ENCODE measurements at regions not wholly inside any gene's neighbourhood (a gene's known extent, or its start where the extent isn't known, plus 50 kb on each side); places are given as distances from the start of the nearest gene placed in this dataset.
"Not testable (repeated sequence)": the region's sequence is repeated elsewhere in the genome, so short reads cannot be mapped to it uniquely, and the experiment has no call there.

GRCh38 chr4:169914866-169915265 is 111.3 kb downstream of the MFAP3L start:
- Histone ChIP-seq H3K4me1 (ENCODE audit: insufficient read depth, low read length) (peaks cover 3% of the 10 kb centered on the region; the same call in 1 of the 2 replicates), H3K4me3 (ENCODE audit: low read length) (no peak overlapping the region), H3K36me3 (ENCODE audit: insufficient read depth, low read depth, low read length) (no peaks in the 10 kb centered on the region), H3K27ac (ENCODE audit: low read length) (no peak overlapping the region), H3K27me3 (ENCODE audit: insufficient read depth, low read length) (no peaks in the 10 kb centered on the region), H3K9ac (ENCODE audit: low read depth, low read length) (no peak overlapping the region), H3K9me3 (ENCODE audit: insufficient read depth, low read depth, low read length) (peaks cover 23% of the 10 kb centered on the region)

DNA sequence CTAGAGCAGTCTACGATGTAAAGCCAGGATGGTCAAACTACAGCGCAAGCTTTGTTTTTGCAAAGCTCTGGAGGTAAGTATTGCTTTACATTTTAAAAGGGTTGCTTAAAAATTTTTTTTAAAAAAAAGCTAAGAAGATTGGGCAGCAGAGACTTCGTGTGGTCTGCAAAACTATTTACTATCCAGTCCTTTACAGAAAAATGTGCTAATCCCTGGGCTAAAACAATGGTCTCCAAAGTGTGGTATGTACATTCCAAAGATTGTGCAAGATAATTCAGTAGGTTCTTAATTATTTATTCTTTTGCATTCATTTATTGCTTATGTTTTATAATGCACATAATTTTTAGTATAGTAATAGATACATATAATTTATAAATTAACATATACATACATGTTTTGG is 113.2 kb downstream of the MFAP3L start:
- Histone ChIP-seq H3K9me3 (ENCODE audit: insufficient read depth, low read depth, low read length) (peaks cover 23% of the 10 kb centered on the region), H3K4me3 (ENCODE audit: low read length) (no peak overlapping the region), H3K36me3 (ENCODE audit: insufficient read depth, low read depth, low read length) (no peaks in the 10 kb centered on the region), H3K4me1 (ENCODE audit: insufficient read depth, low read length) (no peaks in the 10 kb centered on the region), H3K9ac (ENCODE audit: low read depth, low read length) (no peak overlapping the region), H3K27me3 (ENCODE audit: insufficient read depth, low read length) (no peaks in the 10 kb centered on the region), H3K27ac (ENCODE audit: low read length) (no peak overlapping the region)

DNA sequence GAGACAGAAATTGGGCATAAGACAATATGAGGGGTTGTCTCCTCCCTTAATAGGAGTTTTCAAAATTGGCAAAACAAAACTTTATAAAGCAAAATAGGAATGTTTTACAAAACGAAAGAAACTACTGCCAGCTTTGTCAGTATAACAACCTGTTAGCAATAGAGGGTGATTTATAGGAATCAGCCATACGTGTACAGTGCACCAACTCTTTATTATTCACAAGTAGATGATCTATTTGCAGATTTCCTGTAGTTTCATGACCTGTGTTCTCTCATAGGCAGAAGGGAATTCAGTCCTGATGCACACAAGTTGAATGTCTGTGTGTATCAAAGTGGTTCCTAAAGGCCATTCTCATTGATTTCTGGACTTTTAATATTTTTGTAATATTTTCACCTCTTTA is 116.3 kb downstream of the MFAP3L start:
- Histone ChIP-seq H3K9ac (ENCODE audit: low read depth, low read length) (no peak overlapping the region), H3K4me3 (ENCODE audit: low read length) (no peak overlapping the region), H3K4me1 (ENCODE audit: insufficient read depth, low read length) (no peaks in the 10 kb centered on the region), H3K27ac (ENCODE audit: low read length) (no peak overlapping the region), H3K36me3 (ENCODE audit: insufficient read depth, low read depth, low read length) (no peaks in the 10 kb centered on the region), H3K9me3 (ENCODE audit: insufficient read depth, low read depth, low read length) (peaks cover 8% of the 10 kb centered on the region; the same call in 1 of the 2 replicates), H3K27me3 (ENCODE audit: insufficient read depth, low read length) (no peaks in the 10 kb centered on the region)

- Histone ChIP-seq H3K9me3 (ENCODE audit: insufficient read depth, low read depth, low read length) (peaks cover 4% of the 10 kb centered on the region; the same call in 1 of the 2 replicates), H3K27ac (ENCODE audit: low read length) (no peak overlapping the region), H3K9ac (ENCODE audit: low read depth, low read length) (no peak overlapping the region), H3K36me3 (ENCODE audit: insufficient read depth, low read depth, low read length) (no peaks in the 10 kb centered on the region), H3K27me3 (ENCODE audit: insufficient read depth, low read length) (no peaks in the 10 kb centered on the region), H3K4me3 (ENCODE audit: low read length) (no peak overlapping the region), H3K4me1 (ENCODE audit: insufficient read depth, low read length) (no peaks in the 10 kb centered on the region)
Observed at GRCh38 chr4:169909479-169909878, 116.7 kb downstream of the MFAP3L start.

GRCh38 chr4:169907705-169908104 is 118.5 kb downstream of the MFAP3L start:
- H3K27ac ChIP-seq (ENCODE audit: low read length): no peak overlapping the region
- H3K9me3 ChIP-seq (ENCODE audit: insufficient read depth, low read depth, low read length): no peaks in the 10 kb centered on the region
- no peaks in the 10 kb centered on the region for H3K27me3 ChIP-seq (ENCODE audit: insufficient read depth, low read length)
- H3K4me3 ChIP-seq (ENCODE audit: low read length): no peak overlapping the region
- H3K9ac ChIP-seq (ENCODE audit: low read depth, low read length): no peak overlapping the region
- H3K4me1 ChIP-seq (ENCODE audit: insufficient read depth, low read length): no peaks in the 10 kb centered on the region
- no peaks in the 10 kb centered on the region for H3K36me3 ChIP-seq (ENCODE audit: insufficient read depth, low read depth, low read length)

- no peaks in the 10 kb centered on the region for H3K4me1 ChIP-seq (ENCODE audit: insufficient read depth, low read length)
- H3K4me3 ChIP-seq (ENCODE audit: low read length): no peak overlapping the region
- H3K36me3 ChIP-seq (ENCODE audit: insufficient read depth, low read depth, low read length): no peaks in the 10 kb centered on the region
- no peaks in the 10 kb centered on the region for H3K27me3 ChIP-seq (ENCODE audit: insufficient read depth, low read length)
- H3K9me3 ChIP-seq (ENCODE audit: insufficient read depth, low read depth, low read length): no peaks in the 10 kb centered on the region
- no peak overlapping the region for H3K9ac ChIP-seq (ENCODE audit: low read depth, low read length)
- H3K27ac ChIP-seq (ENCODE audit: low read length): no peak overlapping the region
Observed at GRCh38 chr4:169906821-169907220, 119.4 kb downstream of the MFAP3L start.

DNA sequence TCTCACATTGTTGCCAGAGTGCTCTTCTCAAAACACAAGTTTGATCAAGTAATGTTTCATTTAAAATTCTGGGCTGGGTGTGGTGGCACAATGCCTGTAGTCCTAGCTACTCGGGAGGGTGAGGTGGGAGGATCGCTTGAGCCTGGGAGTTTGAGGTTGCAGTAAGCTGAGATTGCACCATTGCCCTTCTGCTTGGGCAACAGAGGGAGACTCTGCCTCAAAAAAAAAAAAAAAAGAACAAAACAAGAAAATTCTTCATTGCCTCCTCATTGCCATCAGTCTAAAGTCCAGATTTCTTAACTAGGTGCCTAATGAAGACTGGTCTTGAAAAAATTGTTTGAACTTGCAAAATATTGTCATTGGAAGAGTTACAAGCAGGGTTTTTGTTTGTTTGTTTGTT is 120.1 kb downstream of the MFAP3L start:
- H3K27ac ChIP-seq (ENCODE audit: low read length): no peak overlapping the region
- H3K9ac ChIP-seq (ENCODE audit: low read depth, low read length): no peak overlapping the region
- no peaks in the 10 kb centered on the region for H3K9me3 ChIP-seq (ENCODE audit: insufficient read depth, low read depth, low read length)
- no peaks in the 10 kb centered on the region for H3K27me3 ChIP-seq (ENCODE audit: insufficient read depth, low read length)
- no peaks in the 10 kb centered on the region for H3K4me1 ChIP-seq (ENCODE audit: insufficient read depth, low read length)
- no peaks in the 10 kb centered on the region for H3K36me3 ChIP-seq (ENCODE audit: insufficient read depth, low read depth, low read length)
- no peak overlapping the region for H3K4me3 ChIP-seq (ENCODE audit: low read length)

DNA sequence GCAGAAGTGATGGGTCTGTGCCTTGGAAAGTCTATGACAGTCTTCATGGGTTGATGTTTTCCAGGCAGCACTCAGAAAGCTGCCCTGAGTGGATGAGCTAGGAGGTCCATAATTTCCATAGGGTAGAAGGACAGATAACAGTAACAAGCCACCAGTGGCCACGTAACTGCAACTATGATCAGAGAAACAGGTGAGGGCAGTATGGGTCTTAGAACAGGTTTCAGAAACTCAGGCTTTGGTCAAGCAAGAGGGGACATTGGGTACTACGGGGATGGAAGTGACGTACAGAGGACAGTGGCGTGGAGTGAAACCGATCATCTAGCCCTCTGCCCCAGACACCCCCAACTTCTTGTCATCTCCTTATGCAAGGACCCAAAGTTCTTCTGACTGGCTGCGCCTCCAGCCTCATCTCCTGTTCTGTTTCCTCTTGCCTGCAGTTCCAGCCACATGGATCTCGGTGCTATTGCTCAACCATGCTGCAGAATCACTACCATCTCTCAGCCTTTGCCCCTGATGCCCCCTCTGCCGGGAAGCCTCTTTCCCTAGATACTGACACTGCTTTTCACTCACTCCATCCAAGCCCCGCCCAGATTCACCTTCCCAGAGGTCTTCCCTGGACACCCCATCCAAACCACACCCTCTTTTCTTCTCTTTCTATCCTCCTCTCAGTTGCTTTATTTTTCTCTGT is 123.4 kb downstream of the MFAP3L start:
- Histone ChIP-seq H3K9me3 (ENCODE audit: insufficient read depth, low read depth, low read length) (no peaks in the 10 kb centered on the region), H3K36me3 (ENCODE audit: insufficient read depth, low read depth, low read length) (no peaks in the 10 kb centered on the region), H3K4me1 (ENCODE audit: insufficient read depth, low read length) (no peaks in the 10 kb centered on the region), H3K9ac (ENCODE audit: low read depth, low read length) (no peak overlapping the region), H3K27ac (ENCODE audit: low read length) (no peak overlapping the region), H3K27me3 (ENCODE audit: insufficient read depth, low read length) (no peaks in the 10 kb centered on the region), H3K4me3 (ENCODE audit: low read length) (no peak overlapping the region)

- Histone ChIP-seq H3K9ac (ENCODE audit: low read depth, low read length) (no peak overlapping the region), H3K4me1 (ENCODE audit: insufficient read depth, low read length) (no peaks in the 10 kb centered on the region), H3K4me3 (ENCODE audit: low read length) (no peak overlapping the region), H3K27ac (ENCODE audit: low read length) (no peak overlapping the region), H3K36me3 (ENCODE audit: insufficient read depth, low read depth, low read length) (no peaks in the 10 kb centered on the region), H3K27me3 (ENCODE audit: insufficient read depth, low read length) (no peaks in the 10 kb centered on the region), H3K9me3 (ENCODE audit: insufficient read depth, low read depth, low read length) (no peaks in the 10 kb centered on the region)
Observed at GRCh38 chr4:169900241-169900845, 125.9 kb downstream of the MFAP3L start.

- no peak overlapping the region for H3K27ac ChIP-seq (ENCODE audit: low read length)
- H3K4me3 ChIP-seq (ENCODE audit: low read length): no peak overlapping the region
- H3K36me3 ChIP-seq (ENCODE audit: insufficient read depth, low read depth, low read length): no peaks in the 10 kb centered on the region
- H3K9me3 ChIP-seq (ENCODE audit: insufficient read depth, low read depth, low read length): no peaks in the 10 kb centered on the region
- no peaks in the 10 kb centered on the region for H3K27me3 ChIP-seq (ENCODE audit: insufficient read depth, low read length)
- no peaks in the 10 kb centered on the region for H3K4me1 ChIP-seq (ENCODE audit: insufficient read depth, low read length)
- H3K9ac ChIP-seq (ENCODE audit: low read depth, low read length): no peak overlapping the region
Observed at GRCh38 chr4:169899295-169899694, 126.9 kb downstream of the MFAP3L start.

DNA sequence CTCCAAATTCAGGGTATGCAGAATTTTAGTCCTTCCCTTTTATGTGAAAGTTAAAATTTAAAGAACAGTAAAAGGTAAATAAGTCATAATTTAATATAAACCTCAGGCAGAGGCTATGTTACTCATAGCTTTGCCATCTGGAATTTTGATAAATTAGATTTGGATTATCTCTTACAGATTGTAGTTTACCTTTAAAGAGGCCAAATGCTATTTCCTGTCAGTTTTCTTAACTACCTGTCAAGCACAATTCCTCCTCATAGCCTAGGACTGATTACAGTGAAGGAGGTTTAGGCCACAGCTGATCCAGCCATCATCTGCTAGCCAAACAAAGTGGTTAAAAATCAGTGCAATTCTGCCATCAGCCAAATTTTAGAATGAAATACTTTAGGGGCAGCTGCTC is 128.1 kb downstream of the MFAP3L start:
- no peaks in the 10 kb centered on the region for H3K4me1 ChIP-seq (ENCODE audit: insufficient read depth, low read length)
- no peaks in the 10 kb centered on the region for H3K36me3 ChIP-seq (ENCODE audit: insufficient read depth, low read depth, low read length)
- H3K9me3 ChIP-seq (ENCODE audit: insufficient read depth, low read depth, low read length): no peaks in the 10 kb centered on the region
- no peak overlapping the region for H3K4me3 ChIP-seq (ENCODE audit: low read length)
- no peaks in the 10 kb centered on the region for H3K27me3 ChIP-seq (ENCODE audit: insufficient read depth, low read length)
- H3K9ac ChIP-seq (ENCODE audit: low read depth, low read length): no peak overlapping the region
- H3K27ac ChIP-seq (ENCODE audit: low read length): no peak overlapping the region

- H3K9ac ChIP-seq (ENCODE audit: low read depth, low read length); H3K27ac ChIP-seq (ENCODE audit: low read length); H3K4me1 ChIP-seq (ENCODE audit: insufficient read depth, low read length); H3K27me3 ChIP-seq (ENCODE audit: insufficient read depth, low read length); H3K9me3 ChIP-seq (ENCODE audit: insufficient read depth, low read depth, low read length); H3K36me3 ChIP-seq (ENCODE audit: insufficient read depth, low read depth, low read length); H3K4me3 ChIP-seq (ENCODE audit: low read length): not testable (repeated sequence)
Observed at GRCh38 chr4:169894767-169895166, 131.4 kb downstream of the MFAP3L start.

All from iPS-20b (cell line).